ENCODE measurements at regions not wholly inside any gene's neighbourhood (a gene's known extent, or its start where the extent isn't known, plus 50 kb on each side); places are given as distances from the start of the nearest gene placed in this dataset.

DNA sequence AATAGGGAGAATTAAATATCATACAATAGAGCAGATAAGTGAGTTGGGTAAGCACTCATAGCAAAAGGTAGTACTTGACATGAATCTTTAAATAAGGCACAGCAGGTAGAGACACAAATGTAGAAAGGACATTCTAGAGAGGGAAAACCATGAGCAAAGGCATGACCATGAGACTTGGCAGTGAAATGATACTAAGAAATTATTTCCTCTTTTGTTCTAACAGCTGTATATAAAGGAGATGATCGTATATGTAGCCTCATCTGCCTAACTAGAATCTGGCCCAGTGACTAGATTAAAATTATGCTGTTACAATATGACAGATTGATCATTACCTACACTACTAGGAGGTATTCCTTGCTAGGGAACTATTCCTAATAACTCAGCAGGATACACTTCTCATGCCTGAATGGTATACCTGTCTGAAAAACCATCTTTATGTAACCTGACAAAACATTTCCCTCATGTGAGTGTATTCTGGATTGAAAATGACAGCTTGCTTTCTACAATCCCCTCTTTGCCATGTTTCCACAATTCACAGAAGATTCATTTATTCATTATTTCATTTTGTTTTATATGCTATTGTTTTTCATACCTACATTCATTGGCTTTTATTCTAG is 725.7 kb downstream of the C12orf50 start:
- Histone ChIP-seq H3K4me1 (no peaks in the 10 kb centered on the region), H3K4me3 (no peak overlapping the region), H3K27me3 (no peaks in the 10 kb centered on the region), H3K27ac (no peak overlapping the region), H3K9me3 (no peaks in the 10 kb centered on the region), H3K9ac (ENCODE audit: low read depth in 2 of 2, low read length in 2 of 2) (no peak overlapping the region), H3K36me3 (no peaks in the 10 kb centered on the region)
- TF ChIP-seq, protein P1, sequence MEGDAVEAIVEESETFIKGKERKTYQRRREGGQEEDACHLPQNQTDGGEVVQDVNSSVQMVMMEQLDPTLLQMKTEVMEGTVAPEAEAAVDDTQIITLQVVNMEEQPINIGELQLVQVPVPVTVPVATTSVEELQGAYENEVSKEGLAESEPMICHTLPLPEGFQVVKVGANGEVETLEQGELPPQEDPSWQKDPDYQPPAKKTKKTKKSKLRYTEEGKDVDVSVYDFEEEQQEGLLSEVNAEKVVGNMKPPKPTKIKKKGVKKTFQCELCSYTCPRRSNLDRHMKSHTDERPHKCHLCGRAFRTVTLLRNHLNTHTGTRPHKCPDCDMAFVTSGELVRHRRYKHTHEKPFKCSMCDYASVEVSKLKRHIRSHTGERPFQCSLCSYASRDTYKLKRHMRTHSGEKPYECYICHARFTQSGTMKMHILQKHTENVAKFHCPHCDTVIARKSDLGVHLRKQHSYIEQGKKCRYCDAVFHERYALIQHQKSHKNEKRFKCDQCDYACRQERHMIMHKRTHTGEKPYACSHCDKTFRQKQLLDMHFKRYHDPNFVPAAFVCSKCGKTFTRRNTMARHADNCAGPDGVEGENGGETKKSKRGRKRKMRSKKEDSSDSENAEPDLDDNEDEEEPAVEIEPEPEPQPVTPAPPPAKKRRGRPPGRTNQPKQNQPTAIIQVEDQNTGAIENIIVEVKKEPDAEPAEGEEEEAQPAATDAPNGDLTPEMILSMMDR (IDR thresholded peaks at IDR 0.05), result no peak
- intact Hi-C loops (cut with DNase I), result no loop called here
- DNase-seq, result no peak

DNA sequence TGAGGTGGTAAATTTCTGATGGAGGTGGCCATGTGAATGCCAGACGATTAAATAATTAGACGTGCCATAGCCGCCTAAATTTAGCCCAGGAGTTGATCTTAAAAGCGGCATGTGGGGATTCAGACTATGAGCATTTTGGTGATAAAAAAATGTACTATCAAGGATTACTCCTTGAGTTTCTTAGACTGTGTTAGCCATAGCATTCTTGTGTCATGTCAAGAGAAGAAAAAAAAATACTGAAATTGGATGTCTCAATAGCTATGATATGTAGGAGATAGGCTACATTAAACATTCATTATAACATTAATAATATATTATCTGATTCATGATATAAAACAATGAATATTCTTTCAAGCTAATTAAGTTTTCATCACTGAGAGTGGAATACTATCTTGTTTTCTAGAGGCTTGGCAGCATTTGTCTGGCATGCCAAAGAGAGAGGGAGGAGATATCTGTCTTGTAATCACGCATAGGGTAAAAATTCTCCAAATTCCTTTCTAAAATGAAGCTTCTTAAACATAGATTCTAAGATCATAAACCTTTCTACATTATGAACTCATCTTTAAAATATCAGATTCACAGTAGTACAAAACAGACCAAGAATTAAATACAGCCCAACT is 727.0 kb downstream of the C12orf50 start:
- Histone ChIP-seq H3K36me3 (no peaks in the 10 kb centered on the region), H3K4me3 (no peak overlapping the region), H3K9me3 (no peaks in the 10 kb centered on the region), H3K27ac (no peak overlapping the region), H3K9ac (ENCODE audit: low read depth in 2 of 2, low read length in 2 of 2) (no peak overlapping the region), H3K4me1 (no peaks in the 10 kb centered on the region), H3K27me3 (no peaks in the 10 kb centered on the region)
- TF ChIP-seq, protein P1 (IDR thresholded peaks at IDR 0.05), result no peak
- intact Hi-C loops (cut with DNase I), result no loop called here
- DNase-seq, result no peak

DNA sequence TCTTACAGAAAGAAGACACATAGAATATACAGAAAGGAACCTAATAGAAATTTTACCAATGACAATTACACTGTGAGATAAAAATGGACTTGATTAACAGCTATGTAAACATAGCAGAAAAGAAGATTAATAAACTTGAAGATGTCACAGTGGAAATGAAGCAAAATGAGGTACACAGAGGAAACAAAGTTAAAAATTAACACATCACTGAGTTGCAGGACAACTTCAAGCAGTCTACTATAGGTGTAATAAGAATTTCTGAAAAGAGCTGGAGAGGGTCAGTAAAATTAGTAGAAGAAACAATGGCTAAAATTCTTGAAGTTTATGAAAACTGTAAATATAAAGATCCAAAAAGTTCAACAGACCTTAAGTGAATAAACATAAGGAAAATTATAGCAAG is 738.7 kb downstream of the C12orf50 start:
- no peaks in the 10 kb centered on the region for H3K9me3 ChIP-seq
- H3K4me1 ChIP-seq, result no peaks in the 10 kb centered on the region
- TF ChIP-seq, protein P1 (IDR thresholded peaks at IDR 0.05), result no peak
- H3K27me3 ChIP-seq, result no peaks in the 10 kb centered on the region
- H3K36me3 ChIP-seq, result no peaks in the 10 kb centered on the region
- DNase-seq, result no peak
- H3K9ac ChIP-seq (ENCODE audit: low read depth in 2 of 2, low read length in 2 of 2), result no peak overlapping the region
- H3K27ac ChIP-seq, result no peak overlapping the region
- H3K4me3 ChIP-seq, result no peak overlapping the region
- intact Hi-C loops (cut with DNase I), result no loop called here

DNA sequence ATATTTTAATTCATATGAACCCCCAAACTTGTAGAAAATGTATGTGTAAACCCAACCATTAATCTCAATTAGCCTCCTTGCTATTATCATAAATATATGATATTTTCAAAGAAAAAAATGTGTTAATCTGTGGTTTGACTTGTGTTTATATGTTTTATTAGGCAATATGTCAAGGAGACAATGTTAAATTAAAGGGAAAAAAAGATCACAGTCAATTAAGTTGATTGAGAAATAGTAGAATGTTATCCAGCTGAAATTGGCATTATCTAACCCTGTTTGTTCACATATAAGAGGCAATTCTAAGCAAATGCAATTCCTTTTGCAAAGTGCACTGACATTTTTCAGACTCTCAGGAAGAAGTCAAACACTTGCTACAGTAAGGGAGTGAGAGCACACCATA is 745.3 kb downstream of the C12orf50 start:
- Histone ChIP-seq H3K4me3 (no peak overlapping the region), H3K4me1 (no peaks in the 10 kb centered on the region), H3K9ac (ENCODE audit: low read depth in 2 of 2, low read length in 2 of 2) (no peak overlapping the region), H3K27ac (no peak overlapping the region), H3K9me3 (no peaks in the 10 kb centered on the region), H3K27me3 (no peaks in the 10 kb centered on the region), H3K36me3 (no peaks in the 10 kb centered on the region)
- intact Hi-C loops (cut with DNase I), result no loop called here
- TF ChIP-seq, protein P1 (IDR thresholded peaks at IDR 0.05), result no peak
- no peak for DNase-seq

DNA sequence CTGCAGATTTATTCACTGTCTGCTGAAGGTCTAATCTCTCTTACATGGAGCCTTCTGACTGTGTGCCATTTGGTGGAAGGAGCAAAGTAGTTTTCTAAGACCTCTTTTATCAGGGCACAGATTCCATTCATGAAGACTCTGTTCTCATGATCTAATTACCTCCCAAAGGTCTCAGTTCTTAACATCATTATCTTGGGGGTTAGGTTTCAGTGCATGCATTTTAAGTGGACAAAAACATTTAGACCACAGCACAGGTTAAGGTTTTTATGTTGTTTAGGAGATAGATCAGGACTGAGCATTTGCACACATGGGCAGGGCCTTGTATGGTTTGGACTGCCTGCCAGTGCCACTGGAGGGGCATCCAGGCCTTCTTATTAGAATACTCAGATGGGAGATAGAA is 746.1 kb downstream of the C12orf50 start:
- no peak for DNase-seq
- Histone ChIP-seq H3K9ac (ENCODE audit: low read depth in 2 of 2, low read length in 2 of 2) (no peak overlapping the region), H3K9me3 (no peaks in the 10 kb centered on the region), H3K4me1 (no peaks in the 10 kb centered on the region), H3K27me3 (no peaks in the 10 kb centered on the region), H3K36me3 (no peaks in the 10 kb centered on the region), H3K27ac (no peak overlapping the region), H3K4me3 (no peak overlapping the region)
- TF ChIP-seq, protein P1 (IDR thresholded peaks at IDR 0.05), result no peak
- intact Hi-C loops (cut with DNase I), result no loop called here
